Tibial artery (tissue), 4 donors: ENCODE measurements at regions not wholly inside any gene's neighbourhood (a gene's known extent, or its start where the extent isn't known, plus 50 kb on each side); places are given as distances from the start of the nearest gene placed in this dataset.

ENCODE experiments used
- DNase-seq, 2 donors: peaks; one replicate each; pipeline ENCODE4 v3.0.0-alpha.2; 2019
- H3K27ac ChIP-seq, 2 donors: fragments of 200-600 bp; sonication (generic) in 1 of 2; 1 replicate in 1 of 2; 2 replicates in 1 of 2; pipeline ENCODE4 v1.5.1; 2018 to 2019; ENCODE audit warnings: mild to moderate bottlenecking in 1 of 2
- H3K27me3 ChIP-seq, 2 donors: fragments of 200-600 bp; sonication (generic) in 1 of 2; one replicate each; pipeline versions ENCODE4 v1.5.1 to v1.6.0; 2016 to 2019
- H3K36me3 ChIP-seq, 3 donors: fragments of 200-600 bp; sonication (generic) in 2 of 3; one replicate each; pipeline ENCODE4 v1.5.1; 2016 to 2019; ENCODE audit warnings: mild to moderate bottlenecking in 2 of 3
- H3K4me1 ChIP-seq, 4 donors: fragments of 200-600 bp; sonication (generic) in 2 of 4; 1 replicate in 3 of 4; 2 replicates in 1 of 4; pipeline ENCODE4 v1.5.1; 2016 to 2019
- H3K4me3 ChIP-seq, 2 donors: fragments of 200-600 bp; sonication (generic) in 1 of 2; 1 replicate in 1 of 2; 2 replicates in 1 of 2; pipeline ENCODE4 v1.5.1; 2018 to 2019; ENCODE audit warnings: mild to moderate bottlenecking in 2 of 2
- H3K9me3 ChIP-seq, 3 donors: fragments of 200-600 bp; sonication (generic) in 1 of 3; one replicate each; pipeline ENCODE4 v1.5.1; 2016 to 2019
- CTCF ChIP-seq, 2 experiments: fragments of 200-600 bp in 1 of 2; fragments of 450-650 bp in 1 of 2; IDR thresholded peaks; one replicate each; pipeline ENCODE4 v1.5.1; 2017 to 2019; ENCODE audit warnings: antibody characterized with exemption in 2 of 2, mild to moderate bottlenecking in 1 of 2, moderate library complexity in 1 of 2
- intact Hi-C: fragments of 100-400 bp; cut with DNase I; formaldehyde crosslinking; loops from one replicate; pipeline ENCODE4 v1.15.0; 2023; ENCODE audit warnings: low total_unique reads

GRCh38 chr4:116899561-116899960, 185.8 kb downstream of the TRAM1L1 start:
- Histone ChIP-seq H3K9me3 (no peaks in the 10 kb centered on the region), H3K4me3 (no peak overlapping the region), H3K4me1 (no peaks in the 10 kb centered on the region), H3K36me3 (no peaks in the 10 kb centered on the region), H3K27me3 (no peaks in the 10 kb centered on the region), H3K27ac (no peak overlapping the region)
- TF ChIP-seq CTCF (IDR thresholded peaks at IDR 0.05): no peak
- intact Hi-C loops: no loop called here
- DNase-seq: no peak

- no peaks in the 10 kb centered on the region for H3K27me3 ChIP-seq
- no peak overlapping the region for H3K27ac ChIP-seq
- H3K9me3 ChIP-seq: no peaks in the 10 kb centered on the region
- no peak for DNase-seq
- H3K36me3 ChIP-seq: no peaks in the 10 kb centered on the region
- intact Hi-C loops: no loop called here
- no peak overlapping the region for H3K4me3 ChIP-seq
- H3K4me1 ChIP-seq: no peaks in the 10 kb centered on the region
- no peak for TF ChIP-seq CTCF (IDR thresholded peaks at IDR 0.05)
Observed at GRCh38 chr4:116885579-116885978, 199.8 kb downstream of the TRAM1L1 start.

- no peak for DNase-seq
- H3K27me3 ChIP-seq: no peaks in the 10 kb centered on the region
- H3K4me1 ChIP-seq: no peaks in the 10 kb centered on the region
- no peak overlapping the region for H3K4me3 ChIP-seq
- no peaks in the 10 kb centered on the region for H3K9me3 ChIP-seq
- TF ChIP-seq CTCF (IDR thresholded peaks at IDR 0.05): no peak
- no peaks in the 10 kb centered on the region for H3K36me3 ChIP-seq
- no peak overlapping the region for H3K27ac ChIP-seq
- intact Hi-C loops: no loop called here
Observed at GRCh38 chr4:116882503-116882902, 202.9 kb downstream of the TRAM1L1 start.

- no peaks in the 10 kb centered on the region for H3K27me3 ChIP-seq
- H3K36me3 ChIP-seq: no peaks in the 10 kb centered on the region
- H3K27ac ChIP-seq: no peak overlapping the region
- TF ChIP-seq CTCF (IDR thresholded peaks at IDR 0.05): no peak
- DNase-seq: no peak
- H3K4me3 ChIP-seq: no peak overlapping the region
- no peaks in the 10 kb centered on the region for H3K4me1 ChIP-seq
- intact Hi-C loops: no loop called here
- H3K9me3 ChIP-seq: no peaks in the 10 kb centered on the region
Observed at GRCh38 chr4:116881077-116881476, 204.3 kb downstream of the TRAM1L1 start.

GRCh38 chr4:116880625-116881024, 204.8 kb downstream of the TRAM1L1 start:
- no peak for TF ChIP-seq CTCF (IDR thresholded peaks at IDR 0.05)
- no peak for DNase-seq
- H3K27me3 ChIP-seq: no peaks in the 10 kb centered on the region
- no peak overlapping the region for H3K27ac ChIP-seq
- no peaks in the 10 kb centered on the region for H3K4me1 ChIP-seq
- intact Hi-C loops: no loop called here
- no peaks in the 10 kb centered on the region for H3K9me3 ChIP-seq
- no peaks in the 10 kb centered on the region for H3K36me3 ChIP-seq
- no peak overlapping the region for H3K4me3 ChIP-seq

- no peak for DNase-seq
- intact Hi-C loops: no loop called here
- H3K27ac ChIP-seq: no peak overlapping the region
- H3K36me3 ChIP-seq: no peaks in the 10 kb centered on the region
- H3K27me3 ChIP-seq: no peaks in the 10 kb centered on the region
- no peak for TF ChIP-seq CTCF (IDR thresholded peaks at IDR 0.05)
- no peaks in the 10 kb centered on the region for H3K4me1 ChIP-seq
- H3K9me3 ChIP-seq: no peaks in the 10 kb centered on the region
- no peak overlapping the region for H3K4me3 ChIP-seq
Observed at GRCh38 chr4:116878280-116878679, 207.1 kb downstream of the TRAM1L1 start.
